GM18505 (cell line): ENCODE measurements at regions not wholly inside any gene's neighbourhood (a gene's known extent, or its start where the extent isn't known, plus 50 kb on each side); places are given as distances from the start of the nearest gene placed in this dataset.
A peak's percentile ranks its signal among the peaks of the same experiment; 100 is the strongest.

Experiments used
- ATAC-seq: cut with Tn5 transposase; IDR thresholded peaks from one replicate; pipeline ENCODE4 v1.9.1; 2021; ENCODE audit not compliant: unreplicated experiment
- POLR2A ChIP-seq: IDR thresholded peaks from 4 replicates; pipeline ENCODE4 v1.6.1; 2011; ENCODE audit warnings: borderline replicate concordance; ENCODE audit not compliant: insufficient read depth, insufficient read length; ENCODE audit errors: extremely low read depth

- no peak for TF ChIP-seq POLR2A
These were observed 65.5 kb downstream of the VCX2 start for GRCh38 chrX:8105531-8105930.

DNA sequence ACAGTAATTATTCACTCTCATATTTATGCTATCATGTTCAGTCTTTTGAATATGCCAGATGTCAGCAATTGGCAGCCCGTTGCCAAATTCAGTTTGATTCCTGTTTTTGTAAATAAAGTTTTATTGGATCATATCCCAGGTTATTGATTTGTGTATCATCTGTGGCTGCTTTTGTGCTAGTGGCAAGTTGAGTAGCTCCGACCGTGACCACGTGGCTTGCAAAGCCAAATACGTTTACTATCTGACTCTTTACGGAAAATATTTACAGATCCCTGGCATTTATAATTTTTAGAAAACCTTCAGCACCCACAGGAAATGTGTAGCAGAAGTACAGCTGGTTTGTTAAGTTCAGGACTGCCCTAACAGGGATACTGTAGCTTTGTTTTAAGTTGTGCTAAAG is 67.4 kb downstream of the VCX2 start:
- no peak for TF ChIP-seq POLR2A
- no peak for ATAC-seq

More at GRCh38 chrX:8105531-8105930, 65.5 kb downstream of the VCX2 start:
- no peak for ATAC-seq

DNA sequence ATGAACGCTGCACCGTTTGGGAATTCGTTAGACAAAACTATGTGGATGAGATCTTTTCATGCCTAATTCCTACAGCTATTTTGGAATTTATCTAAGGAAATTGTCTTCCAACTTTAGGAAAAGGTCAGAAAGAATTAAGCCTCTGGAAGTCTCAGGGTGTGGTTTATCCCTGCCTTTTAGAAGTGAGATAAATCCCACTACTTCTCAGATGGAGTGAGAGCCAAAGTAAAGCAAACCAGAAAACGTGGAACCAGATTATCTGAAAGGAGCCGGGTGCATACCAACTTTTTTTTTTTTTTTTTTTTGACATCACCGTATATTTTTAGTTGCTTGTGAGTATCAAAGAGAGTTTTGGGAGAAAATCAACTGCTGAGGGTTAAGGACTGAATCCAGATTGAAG is 79.6 kb downstream of the VCX2 start:
- no peak for TF ChIP-seq POLR2A
- ATAC-seq, result no peak

DNA sequence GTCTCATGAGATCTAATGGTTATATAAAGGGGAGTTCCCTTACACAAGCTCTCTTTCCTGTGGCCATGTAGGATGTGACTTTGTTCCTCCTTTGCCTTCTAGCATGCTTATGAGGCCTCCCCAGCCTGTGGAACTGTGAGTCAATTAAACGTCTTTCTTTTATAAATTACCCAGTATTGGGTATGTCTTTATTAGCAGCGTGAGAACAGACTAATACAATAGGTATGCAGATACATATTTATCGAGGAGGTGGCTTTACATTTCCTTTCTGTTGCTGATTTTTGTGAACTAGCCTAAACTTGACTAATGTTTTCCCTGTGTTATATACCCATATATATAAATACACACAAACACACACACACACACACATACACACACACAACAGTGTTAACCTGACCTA is 80.2 kb downstream of the VCX2 start:
- no peak for ATAC-seq
- TF ChIP-seq POLR2A, result no peak

DNA sequence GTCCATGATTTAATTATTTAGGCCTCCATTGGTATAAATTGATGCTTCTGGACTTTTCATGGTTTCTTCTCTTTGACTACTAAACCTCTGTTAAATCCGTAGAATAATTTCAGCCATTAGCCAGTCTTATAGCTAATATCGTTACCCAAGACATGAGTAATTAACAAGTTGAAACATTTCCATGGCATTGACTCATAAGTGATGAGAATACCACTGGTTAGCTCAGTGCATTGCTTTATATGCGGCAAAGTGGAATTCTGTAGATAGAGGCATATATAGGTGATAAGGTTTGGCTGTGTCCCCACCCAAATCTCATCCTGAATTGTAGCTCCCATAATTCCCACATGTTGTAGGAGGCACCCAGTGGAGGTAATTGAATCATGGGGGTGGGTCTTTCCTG is 80.6 kb downstream of the VCX2 start:
- ATAC-seq, result no peak
- TF ChIP-seq POLR2A, result no peak

GRCh38 chrX:8089141-8089540 is 81.9 kb downstream of the VCX2 start:
- ATAC-seq, result no peak
- no peak for TF ChIP-seq POLR2A

DNA sequence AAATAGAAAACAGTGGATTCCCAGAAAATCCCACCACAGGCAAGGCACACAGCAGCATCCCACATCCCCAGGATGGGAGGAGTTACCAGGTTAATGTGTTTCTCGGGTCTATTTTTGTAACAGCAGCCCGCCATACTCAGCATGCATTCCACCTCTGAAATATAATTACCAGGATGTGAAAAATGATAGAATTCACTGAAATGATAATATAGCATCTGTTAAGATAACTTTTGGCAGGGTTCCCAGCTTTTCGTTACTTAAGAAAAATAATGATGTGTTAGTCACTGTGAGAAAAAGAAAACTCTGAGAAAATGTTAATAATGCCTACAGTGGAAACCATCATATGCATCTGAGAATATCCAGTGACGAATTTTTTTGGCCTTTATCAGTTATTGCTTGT is 87.1 kb downstream of the VCX2 start:
- ATAC-seq, result no peak
- no peak for TF ChIP-seq POLR2A

DNA sequence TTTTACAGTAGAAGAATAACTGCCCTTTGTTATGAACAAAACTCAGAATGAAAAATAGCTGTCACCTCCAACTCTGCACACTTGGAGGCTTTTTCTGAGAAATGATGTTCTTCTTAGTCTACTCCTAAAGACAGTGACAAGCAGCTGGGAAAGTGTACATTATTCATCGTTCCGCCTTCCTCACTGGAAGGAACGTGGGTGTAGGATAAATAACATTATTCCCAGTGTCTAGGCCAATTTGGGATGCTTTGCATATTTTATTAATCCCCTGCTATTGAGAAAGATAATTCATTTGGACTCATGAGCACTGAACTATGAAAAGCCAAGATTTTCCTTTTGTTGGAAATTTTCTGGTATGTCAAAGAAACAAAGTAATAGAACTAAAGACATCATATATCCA is 87.8 kb downstream of the VCX2 start:
- ATAC-seq, result no peak
- no peak for TF ChIP-seq POLR2A

DNA sequence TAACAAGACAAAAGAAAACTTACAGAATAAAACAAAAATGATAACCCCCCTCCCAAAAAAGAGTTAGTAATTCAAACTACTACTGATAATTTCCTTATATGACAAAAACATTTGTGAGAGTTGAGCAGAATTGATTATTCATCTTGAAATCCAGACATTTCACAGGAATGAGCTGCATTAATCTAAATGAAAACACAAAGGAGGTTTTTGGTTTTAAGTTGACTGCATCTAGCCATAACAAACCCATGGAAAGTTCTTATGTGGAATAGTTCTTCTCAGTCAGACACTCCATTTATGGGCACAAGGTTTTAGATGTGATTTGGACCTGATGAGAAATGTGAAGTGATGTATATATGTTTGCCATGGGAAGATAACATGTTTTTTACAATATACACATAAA is 95.4 kb downstream of the VCX2 start:
- no peak for ATAC-seq

GRCh38 chrX:8067754-8068462 is 103.2 kb downstream of the VCX2 start:
- TF ChIP-seq POLR2A, result no peak
- ATAC-seq, result no peak

More for the DNA sequence above, 95.4 kb downstream of the VCX2 start:
- TF ChIP-seq POLR2A, result no peak

- no peak for ATAC-seq
- TF ChIP-seq POLR2A, result no peak
These were observed 118.2 kb downstream of the VCX2 start for GRCh38 chrX:8052909-8053308.

GRCh38 chrX:8049827-8050226 is 121.2 kb downstream of the VCX2 start:
- ATAC-seq, result no peak
- no peak for TF ChIP-seq POLR2A

DNA sequence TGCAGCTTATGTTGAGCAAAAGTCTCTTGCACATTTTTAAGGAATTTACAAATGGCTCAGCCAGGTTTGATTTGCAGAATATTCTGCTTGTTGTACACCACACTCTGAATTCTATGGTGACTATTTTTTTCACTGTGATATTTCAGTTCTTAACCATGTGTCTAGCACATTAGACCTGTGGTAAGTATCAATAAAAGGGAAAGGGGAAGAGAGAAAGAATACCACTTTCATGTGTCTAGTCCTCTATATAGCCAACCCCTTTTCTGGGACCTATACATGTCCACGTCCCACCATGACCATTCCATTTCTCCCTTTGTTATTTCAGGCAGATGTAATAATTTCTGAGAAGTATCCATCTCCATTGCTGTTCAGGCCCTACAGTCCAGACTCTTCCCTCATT is 121.3 kb upstream of the PNPLA4 start:
- TF ChIP-seq POLR2A, result no peak
- peak; percentile 91 for ATAC-seq

GRCh38 chrX:8044947-8045346 is 117.7 kb upstream of the PNPLA4 start:
- no peak for TF ChIP-seq POLR2A
- no peak for ATAC-seq

GRCh38 chrX:8043546-8043945 is 116.3 kb upstream of the PNPLA4 start:
- no peak for ATAC-seq

More at GRCh38 chrX:8043546-8043945, 116.3 kb upstream of the PNPLA4 start:
- TF ChIP-seq POLR2A, result no peak
